H9 (cell line): ENCODE measurements at regions not wholly inside any gene's neighbourhood (a gene's known extent, or its start where the extent isn't known, plus 50 kb on each side); places are given as distances from the start of the nearest gene placed in this dataset.
"Not testable (repeated sequence)": the region's sequence is repeated elsewhere in the genome, so short reads cannot be mapped to it uniquely, and the experiment has no call there.

Experiments used
- DNase-seq: peaks from one replicate; pipeline ENCODE4 v3.0.0-alpha.2; 2017
- H2AFZ ChIP-seq: one replicate; pipeline ENCODE4 v1.6.1; 2013; ENCODE audit warnings: mild to moderate bottlenecking, low read length, control low read depth, moderate library complexity
- H2AK5ac ChIP-seq: 2 replicates; pipeline ENCODE4 v1.6.1; 2013; ENCODE audit warnings: low read length, control low read depth, mixed read lengths; ENCODE audit not compliant: insufficient read length
- H2BK120ac ChIP-seq: one replicate; pipeline ENCODE4 v1.6.1; 2013; ENCODE audit warnings: low read depth, mild to moderate bottlenecking, low read length, control low read depth, inconsistent platforms; ENCODE audit not compliant: poor library complexity, severe bottlenecking
- H2BK12ac ChIP-seq: 2 replicates; pipeline ENCODE4 v1.6.1; 2013; ENCODE audit warnings: low read length, control low read depth, mixed read lengths, low read depth; ENCODE audit not compliant: insufficient read length
- H2BK15ac ChIP-seq: 2 replicates; pipeline ENCODE4 v1.6.1; 2013; ENCODE audit warnings: low read depth, low read length, control low read depth
- H2BK20ac ChIP-seq: one replicate; pipeline ENCODE4 v1.6.1; 2013; ENCODE audit warnings: low read depth, mild to moderate bottlenecking, low read length, control low read depth, inconsistent platforms; ENCODE audit not compliant: poor library complexity, severe bottlenecking
- H2BK5ac ChIP-seq: 2 replicates; pipeline ENCODE4 v1.6.1; 2013; ENCODE audit warnings: low read length, control low read depth, mixed read lengths; ENCODE audit not compliant: insufficient read length
- H3K14ac ChIP-seq: 2 replicates; pipeline ENCODE4 v1.6.1; 2013; ENCODE audit warnings: low read length, control low read depth; ENCODE audit not compliant: insufficient read depth
- H3K18ac ChIP-seq: 2 replicates; pipeline ENCODE4 v1.6.1; 2013; ENCODE audit warnings: low read depth, mild to moderate bottlenecking, mixed read lengths, low read length, control low read depth; ENCODE audit not compliant: insufficient read length
- H3K23ac ChIP-seq: 2 replicates; pipeline ENCODE4 v1.6.1; 2013; ENCODE audit warnings: low read length, control low read depth, mixed read lengths, low read depth; ENCODE audit not compliant: insufficient read length
- H3K23me2 ChIP-seq: 2 replicates; pipeline ENCODE4 v1.6.1; 2013; ENCODE audit warnings: low read depth, mild to moderate bottlenecking, mixed read lengths, low read length, control low read depth; ENCODE audit not compliant: insufficient read length, poor library complexity, severe bottlenecking
- H3K27ac ChIP-seq: 2 replicates; pipeline ENCODE4 v1.5.1; 2013; ENCODE audit warnings: low read length, control low read depth, mixed read lengths, low read depth; ENCODE audit not compliant: insufficient read length
- H3K27me3 ChIP-seq: 2 replicates; pipeline ENCODE4 v1.6.1; 2013; ENCODE audit warnings: low read length, control low read depth, inconsistent platforms; ENCODE audit not compliant: insufficient read depth
- H3K4ac ChIP-seq: 2 replicates; pipeline ENCODE4 v1.6.1; 2013; ENCODE audit warnings: low read depth, mild to moderate bottlenecking, control low read depth, inconsistent platforms, low read length, moderate library complexity
- H3K4me1 ChIP-seq: 2 replicates; pipeline ENCODE4 v1.6.1; 2013; ENCODE audit warnings: low read length, control low read depth, inconsistent platforms; ENCODE audit not compliant: insufficient read depth
- H3K4me2 ChIP-seq: 2 replicates; pipeline ENCODE4 v1.6.1; 2013; ENCODE audit warnings: low read length, control low read depth, mixed read lengths; ENCODE audit not compliant: insufficient read length, insufficient read depth
- H3K56ac ChIP-seq: 2 replicates; pipeline ENCODE4 v1.6.1; 2013; ENCODE audit warnings: low read depth, mild to moderate bottlenecking, mixed read lengths, low read length, control low read depth; ENCODE audit not compliant: insufficient read length
- H3K79me1 ChIP-seq: 2 replicates; pipeline ENCODE4 v1.6.1; 2013; ENCODE audit warnings: low read depth, mild to moderate bottlenecking, moderate library complexity, low read length, control low read depth, inconsistent platforms; ENCODE audit not compliant: insufficient read depth, poor library complexity, severe bottlenecking
- H3K79me2 ChIP-seq: 2 replicates; pipeline ENCODE4 v1.6.1; 2013; ENCODE audit warnings: low read length, control low read depth, inconsistent platforms; ENCODE audit not compliant: insufficient read depth
- H3K9ac ChIP-seq: 2 replicates; pipeline ENCODE4 v1.6.1; 2013; ENCODE audit warnings: low read length, control low read depth, mixed read lengths; ENCODE audit not compliant: insufficient read length; ENCODE audit errors: extremely low read depth
- H3K9me3 ChIP-seq: one replicate; pipeline ENCODE4 v1.6.1; 2013; ENCODE audit warnings: low read depth, low read length, inconsistent platforms; ENCODE audit not compliant: control insufficient read depth
- H3T11ph ChIP-seq: one replicate; pipeline ENCODE4 v1.6.1; 2013; ENCODE audit warnings: mild to moderate bottlenecking, low read length, control low read depth, inconsistent platforms
- H4K20me1 ChIP-seq: one replicate; pipeline ENCODE4 v1.6.1; 2013; ENCODE audit not compliant: control insufficient read depth, insufficient read length, insufficient read depth
- H4K5ac ChIP-seq: 2 replicates; pipeline ENCODE4 v1.6.1; 2013; ENCODE audit warnings: low read depth, mild to moderate bottlenecking, mixed read lengths, low read length, control low read depth; ENCODE audit not compliant: insufficient read length
- H4K8ac ChIP-seq: replicated peaks from 2 replicates; pipeline ENCODE4 v1.6.1; 2013; ENCODE audit warnings: low read length, control low read depth, mixed read lengths, low read depth; ENCODE audit not compliant: insufficient read length
- H4K91ac ChIP-seq: 2 replicates; pipeline ENCODE4 v1.6.1; 2013; ENCODE audit warnings: low read depth, mild to moderate bottlenecking, moderate library complexity, mixed read lengths, low read length, control low read depth; ENCODE audit not compliant: insufficient read length
- H3K27ac Mint-ChIP-seq, 3 experiments: 2 replicates in 2 of 3; 3 replicates in 1 of 3; pipeline ENCODE4 v1.8.0; 2020 to 2021; ENCODE audit warnings: mixed read lengths in 3 of 3, mild to moderate bottlenecking in 1 of 3, moderate library complexity in 1 of 3
- H3K27me3 Mint-ChIP-seq: 2 replicates; pipeline ENCODE4 v1.8.0; 2021; ENCODE audit warnings: low read depth, mild to moderate bottlenecking, moderate library complexity, mixed read lengths
- H3K36me3 Mint-ChIP-seq, 3 experiments: 2 replicates in 2 of 3; 3 replicates in 1 of 3; pipeline ENCODE4 v1.8.0; 2020 to 2021; ENCODE audit warnings: low read depth in 3 of 3, mixed read lengths in 3 of 3; ENCODE audit not compliant: insufficient read depth in 1 of 3
- H3K4me1 Mint-ChIP-seq, 2 experiments: 2 replicates each; pipeline ENCODE4 v1.8.0; 2020; ENCODE audit warnings: mixed read lengths in 2 of 2
- H3K4me3 Mint-ChIP-seq, 2 experiments: 2 replicates in 1 of 2; 3 replicates in 1 of 2; pipeline ENCODE4 v1.8.0; 2020 to 2021; ENCODE audit warnings: mild to moderate bottlenecking in 2 of 2, mixed read lengths in 2 of 2, moderate library complexity in 1 of 2
- H3K9me3 Mint-ChIP-seq, 2 experiments: 2 replicates in 1 of 2; 3 replicates in 1 of 2; pipeline ENCODE4 v1.8.0; 2020; ENCODE audit warnings: mild to moderate bottlenecking in 2 of 2, mixed read lengths in 2 of 2, moderate library complexity in 1 of 2
- WGBS: extraction: QIAGEN DNeasy Blood & Tissue Kit; methylation state at CpG from one replicate; pipeline ENCODE4 v1.1.7; 2013; ENCODE audit warnings: missing lambda C conversion rate, low lambda C conversion rate, mixed read lengths; ENCODE audit not compliant: insufficient read length; ENCODE audit errors: extremely low coverage; 5-methylcytosine and 5-hydroxymethylcytosine counted together

- H4K5ac ChIP-seq, H3K9ac ChIP-seq, H3K4ac ChIP-seq, DNase-seq, H3K36me3 Mint-ChIP-seq, H3K4me1 ChIP-seq, H3K79me1 ChIP-seq, H2BK15ac ChIP-seq, H3K9me3 ChIP-seq, H3K56ac ChIP-seq, H3K4me1 Mint-ChIP-seq, H3K27ac Mint-ChIP-seq, H3K27me3 Mint-ChIP-seq, H4K91ac ChIP-seq, H3K23ac ChIP-seq, H3T11ph ChIP-seq, H3K27ac ChIP-seq, H3K4me2 ChIP-seq, H3K18ac ChIP-seq, H2BK12ac ChIP-seq, H2BK120ac ChIP-seq, H4K8ac ChIP-seq, H2BK20ac ChIP-seq, H2BK5ac ChIP-seq, H3K27me3 ChIP-seq, H2AK5ac ChIP-seq, H3K4me3 Mint-ChIP-seq, H2AFZ ChIP-seq, H3K14ac ChIP-seq, H3K79me2 ChIP-seq, H3K23me2 ChIP-seq, H4K20me1 ChIP-seq: not testable (repeated sequence)
- WGBS = no CpG with 5 or more reads among the region's 63 CpGs
- peaks cover 15 to 23% of the 10 kb centered on the region in 2 experiments for H3K9me3 Mint-ChIP-seq
Observed at GRCh38 chr21:9705455-9705854, 815.9 kb upstream of the TPTE start.

GRCh38 chr21:9724542-9724941 is 796.8 kb upstream of the TPTE start:
- WGBS = no CpG with 5 or more reads among the region's 6 CpGs
- not testable (repeated sequence) for H3K79me2 ChIP-seq, H3K14ac ChIP-seq, H3K27ac ChIP-seq, H3K4me1 ChIP-seq, H2BK120ac ChIP-seq, H4K20me1 ChIP-seq, H3K9ac ChIP-seq, H3K4me1 Mint-ChIP-seq, H3K4me2 ChIP-seq, H3K56ac ChIP-seq, H3K27ac Mint-ChIP-seq, H3K4me3 Mint-ChIP-seq, H2BK20ac ChIP-seq, H3K27me3 Mint-ChIP-seq, H2BK15ac ChIP-seq, H3K23ac ChIP-seq, H3T11ph ChIP-seq, H3K79me1 ChIP-seq, H3K18ac ChIP-seq, H4K5ac ChIP-seq, H2BK12ac ChIP-seq, DNase-seq, H3K4ac ChIP-seq, H2BK5ac ChIP-seq, H3K23me2 ChIP-seq, H2AFZ ChIP-seq, H2AK5ac ChIP-seq, H4K91ac ChIP-seq, H4K8ac ChIP-seq, H3K27me3 ChIP-seq
- H3K9me3 ChIP-seq = peaks cover 79% of the 10 kb centered on the region
- Mint-ChIP-seq H3K9me3 (peaks cover 28 to 30% of the 10 kb centered on the region in 2 experiments), H3K36me3 (peaks cover 8 to 32% (median 23%) of the 10 kb centered on the region in 3 experiments; a peak in 6 of 7 replicates)
